ENCODE measurements at regions not wholly inside any gene's neighbourhood (a gene's known extent, or its start where the extent isn't known, plus 50 kb on each side); places are given as distances from the start of the nearest gene placed in this dataset.

GRCh38 chr4:97159625-97160024 is 983.7 kb downstream of the STPG2 start:
- H3K27ac Mint-ChIP-seq (ENCODE audit: unreplicated experiment): no peak overlapping the region
- TF ChIP-seq CTCF (conservative IDR thresholded peaks at IDR 0.05): no peak
- H3K4me1 Mint-ChIP-seq: no peaks in the 10 kb centered on the region
- H3K27me3 Mint-ChIP-seq (ENCODE audit: low read depth): no peaks in the 10 kb centered on the region
- H3K36me3 Mint-ChIP-seq (ENCODE audit: low read depth): no peaks in the 10 kb centered on the region
- no peaks in the 10 kb centered on the region for H3K9me3 Mint-ChIP-seq
- DNase-seq (ENCODE audit: low read depth, low spot score): no peak
- H3K4me3 Mint-ChIP-seq: no peak overlapping the region

GRCh38 chr4:97185233-97185632 is 958.0 kb downstream of the STPG2 start:
- Mint-ChIP-seq H3K36me3 (ENCODE audit: low read depth) (peaks cover 2% of the 10 kb centered on the region), H3K4me3 (no peak overlapping the region), H3K9me3 (peaks cover 13% of the 10 kb centered on the region), H3K27me3 (ENCODE audit: low read depth) (no peaks in the 10 kb centered on the region), H3K27ac (ENCODE audit: unreplicated experiment) (no peak overlapping the region), H3K4me1 (no peaks in the 10 kb centered on the region)
- no peak for DNase-seq (ENCODE audit: low read depth, low spot score)
- TF ChIP-seq CTCF (conservative IDR thresholded peaks at IDR 0.05): no peak

GRCh38 chr4:97197106-97197505 is 946.2 kb downstream of the STPG2 start:
- TF ChIP-seq CTCF (conservative IDR thresholded peaks at IDR 0.05): no peak
- Mint-ChIP-seq H3K27me3 (ENCODE audit: low read depth) (no peaks in the 10 kb centered on the region), H3K4me1 (no peaks in the 10 kb centered on the region), H3K27ac (ENCODE audit: unreplicated experiment) (no peak overlapping the region), H3K36me3 (ENCODE audit: low read depth) (no peaks in the 10 kb centered on the region), H3K9me3 (no peaks in the 10 kb centered on the region), H3K4me3 (no peak overlapping the region)
- no peak for DNase-seq (ENCODE audit: low read depth, low spot score)

GRCh38 chr4:97208749-97209148 is 934.5 kb downstream of the STPG2 start:
- Mint-ChIP-seq H3K36me3 (ENCODE audit: low read depth) (no peaks in the 10 kb centered on the region), H3K27ac (ENCODE audit: unreplicated experiment) (no peak overlapping the region), H3K9me3 (peaks cover 6% of the 10 kb centered on the region), H3K4me1 (no peaks in the 10 kb centered on the region), H3K27me3 (ENCODE audit: low read depth) (no peaks in the 10 kb centered on the region), H3K4me3 (no peak overlapping the region)
- no peak for TF ChIP-seq CTCF (conservative IDR thresholded peaks at IDR 0.05)
- no peak for DNase-seq (ENCODE audit: low read depth, low spot score)

GRCh38 chr4:97215409-97215941 is 927.8 kb downstream of the STPG2 start:
- no peak for DNase-seq (ENCODE audit: low read depth, low spot score)
- Mint-ChIP-seq H3K4me3 (no peak overlapping the region), H3K9me3 (no peaks in the 10 kb centered on the region), H3K27ac (ENCODE audit: unreplicated experiment) (no peak overlapping the region), H3K36me3 (ENCODE audit: low read depth) (no peaks in the 10 kb centered on the region), H3K4me1 (no peaks in the 10 kb centered on the region), H3K27me3 (ENCODE audit: low read depth) (no peaks in the 10 kb centered on the region)
- no peak for TF ChIP-seq CTCF (conservative IDR thresholded peaks at IDR 0.05)

GRCh38 chr4:97216046-97216445 is 927.2 kb downstream of the STPG2 start:
- H3K9me3 Mint-ChIP-seq: no peaks in the 10 kb centered on the region
- H3K36me3 Mint-ChIP-seq (ENCODE audit: low read depth): no peaks in the 10 kb centered on the region
- H3K4me3 Mint-ChIP-seq: no peak overlapping the region
- no peak for DNase-seq (ENCODE audit: low read depth, low spot score)
- H3K27me3 Mint-ChIP-seq (ENCODE audit: low read depth): no peaks in the 10 kb centered on the region
- no peak overlapping the region for H3K27ac Mint-ChIP-seq (ENCODE audit: unreplicated experiment)
- no peaks in the 10 kb centered on the region for H3K4me1 Mint-ChIP-seq
- TF ChIP-seq CTCF (conservative IDR thresholded peaks at IDR 0.05): no peak

Data from neural crest cell (in vitro differentiated cells).